GM12872 (cell line): ENCODE measurements at regions not wholly inside any gene's neighbourhood (a gene's known extent, or its start where the extent isn't known, plus 50 kb on each side); places are given as distances from the start of the nearest gene placed in this dataset.

ENCODE experiments used
- TF ChIP-seq, protein P1 (sequence below): IDR thresholded peaks from 3 replicates; pipeline ENCODE4 v1.5.1; 2011; ENCODE audit warnings: low read depth, mild to moderate bottlenecking, low read length, moderate library complexity; ENCODE audit not compliant: insufficient read depth

GRCh38 chr10:23945845-23946244 is 263.1 kb upstream of the KIAA1217 start:
- TF ChIP-seq, protein P1, sequence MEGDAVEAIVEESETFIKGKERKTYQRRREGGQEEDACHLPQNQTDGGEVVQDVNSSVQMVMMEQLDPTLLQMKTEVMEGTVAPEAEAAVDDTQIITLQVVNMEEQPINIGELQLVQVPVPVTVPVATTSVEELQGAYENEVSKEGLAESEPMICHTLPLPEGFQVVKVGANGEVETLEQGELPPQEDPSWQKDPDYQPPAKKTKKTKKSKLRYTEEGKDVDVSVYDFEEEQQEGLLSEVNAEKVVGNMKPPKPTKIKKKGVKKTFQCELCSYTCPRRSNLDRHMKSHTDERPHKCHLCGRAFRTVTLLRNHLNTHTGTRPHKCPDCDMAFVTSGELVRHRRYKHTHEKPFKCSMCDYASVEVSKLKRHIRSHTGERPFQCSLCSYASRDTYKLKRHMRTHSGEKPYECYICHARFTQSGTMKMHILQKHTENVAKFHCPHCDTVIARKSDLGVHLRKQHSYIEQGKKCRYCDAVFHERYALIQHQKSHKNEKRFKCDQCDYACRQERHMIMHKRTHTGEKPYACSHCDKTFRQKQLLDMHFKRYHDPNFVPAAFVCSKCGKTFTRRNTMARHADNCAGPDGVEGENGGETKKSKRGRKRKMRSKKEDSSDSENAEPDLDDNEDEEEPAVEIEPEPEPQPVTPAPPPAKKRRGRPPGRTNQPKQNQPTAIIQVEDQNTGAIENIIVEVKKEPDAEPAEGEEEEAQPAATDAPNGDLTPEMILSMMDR: no peak

DNA sequence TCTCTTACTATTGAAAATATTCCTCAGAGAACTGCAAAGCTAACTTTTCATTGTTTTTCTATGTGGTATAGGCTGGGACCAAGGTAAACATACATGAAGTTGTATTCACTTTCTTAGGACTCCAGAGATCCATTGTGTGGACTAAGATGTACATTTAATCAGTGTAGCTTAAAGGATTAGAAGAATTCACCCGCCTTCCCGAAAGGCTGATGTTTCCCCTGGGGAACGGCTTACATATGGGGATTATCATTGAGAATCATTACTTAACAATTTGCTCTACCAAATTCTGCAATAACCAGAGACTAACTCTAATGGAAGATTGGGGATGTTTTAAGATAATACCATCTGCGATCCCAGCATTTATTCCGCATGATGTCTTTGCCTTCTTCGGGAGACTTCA is 257.1 kb upstream of the KIAA1217 start:
- TF ChIP-seq, protein P1: no peak

DNA sequence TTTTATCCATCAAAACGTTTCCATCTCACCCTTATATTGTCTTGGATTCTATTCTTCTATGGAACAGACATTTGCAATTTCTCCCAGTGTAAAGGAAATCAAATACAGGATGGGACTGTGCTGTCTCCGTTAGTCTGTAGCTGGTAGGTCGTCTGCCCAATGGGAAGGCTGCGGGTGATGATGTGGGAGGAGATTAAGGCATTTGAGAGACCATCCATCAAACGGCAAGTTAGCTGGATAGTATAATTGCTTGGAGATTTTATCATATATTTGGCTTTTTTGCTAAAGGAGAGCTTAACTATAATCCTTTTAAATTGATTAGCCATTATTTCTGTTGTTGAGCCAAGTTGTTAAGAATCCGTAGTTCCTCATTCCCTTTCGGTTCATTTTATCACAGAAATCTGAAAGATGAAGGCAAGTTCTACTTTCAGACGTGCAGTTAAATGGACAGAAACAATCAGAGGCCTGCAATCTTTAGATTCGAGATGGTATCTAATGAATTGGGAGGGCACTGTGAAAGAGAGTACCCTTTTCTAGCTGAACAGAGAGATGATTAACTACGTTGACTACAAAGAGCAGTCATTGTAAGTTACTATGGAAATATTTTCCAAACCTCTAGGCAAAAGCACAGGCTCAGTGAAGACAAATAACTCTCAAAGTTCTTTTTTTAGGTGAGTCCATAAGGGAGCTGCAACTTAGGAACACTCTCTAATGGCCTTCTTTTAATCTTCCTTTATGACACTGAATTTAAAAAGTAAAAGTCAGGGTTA is 253.3 kb upstream of the KIAA1217 start:
- TF ChIP-seq, protein P1: no peak

- TF ChIP-seq, protein P1: no peak
Observed at GRCh38 chr10:23965123-23965522, 243.8 kb upstream of the KIAA1217 start.

DNA sequence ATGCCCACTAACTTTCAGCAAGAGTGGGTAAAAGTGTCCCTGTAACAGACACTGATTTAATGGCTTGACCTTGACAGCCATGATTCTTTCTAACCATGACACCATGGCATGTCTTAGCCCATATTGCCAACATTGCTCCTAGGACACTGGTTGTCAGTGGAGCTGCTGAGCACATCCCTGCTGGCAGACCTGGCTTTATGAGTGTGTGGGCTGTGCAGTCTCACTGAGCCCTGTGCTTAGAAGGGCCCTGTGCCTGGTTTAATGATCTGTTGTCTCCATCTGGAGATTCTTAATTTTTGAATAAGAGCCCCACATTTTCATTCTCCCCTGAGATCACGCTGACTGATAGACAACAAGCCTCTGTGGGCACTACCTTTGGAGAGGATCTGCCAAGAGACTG is 243.1 kb upstream of the KIAA1217 start:
- TF ChIP-seq, protein P1: no peak

DNA sequence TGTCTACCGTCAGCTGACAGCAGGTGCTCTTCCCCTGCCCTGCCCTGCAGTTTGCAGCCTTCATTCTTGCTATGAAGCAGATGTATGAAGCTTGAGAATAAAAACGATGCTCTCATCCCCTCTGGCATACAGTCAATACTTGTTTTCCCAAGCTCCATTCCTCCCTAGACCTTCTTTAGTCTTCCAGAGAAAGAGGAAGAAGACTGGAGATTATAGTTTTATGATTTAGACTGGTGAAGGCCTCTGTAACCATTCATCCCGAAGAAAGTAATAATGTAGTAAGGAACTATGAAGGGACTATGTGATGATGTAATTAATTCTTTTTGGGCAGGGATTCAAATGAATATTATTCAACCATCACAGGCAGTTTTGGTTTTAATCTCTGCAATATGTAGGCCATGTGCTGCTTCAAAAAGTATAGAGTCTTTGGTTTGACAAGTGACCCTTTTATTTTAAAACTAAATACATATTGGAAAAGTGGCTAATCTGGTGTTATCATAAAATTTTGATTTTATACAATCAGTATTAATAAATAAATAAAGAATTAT is 242.4 kb upstream of the KIAA1217 start:
- TF ChIP-seq, protein P1: no peak

DNA sequence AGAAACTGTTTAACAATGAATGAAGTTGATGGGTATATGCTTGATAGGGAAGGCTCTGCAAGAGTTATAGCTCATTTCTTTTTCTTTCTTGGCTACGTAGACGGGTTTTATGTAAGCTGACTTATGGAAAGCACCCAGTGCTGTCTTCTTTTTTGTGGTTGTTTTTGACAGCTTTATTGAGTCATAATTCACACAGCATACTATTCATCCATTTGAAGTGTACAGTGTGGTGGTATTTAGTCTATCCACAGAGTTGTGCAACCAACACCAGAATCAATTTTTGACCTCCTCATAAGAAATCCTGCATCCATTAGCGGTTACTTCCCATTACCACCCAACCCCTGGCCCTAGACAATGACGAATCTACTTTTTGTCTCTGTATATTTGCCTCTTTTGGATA is 240.6 kb upstream of the KIAA1217 start:
- TF ChIP-seq, protein P1: no peak
